Body of pancreas (tissue), 4 donors: ENCODE measurements at regions not wholly inside any gene's neighbourhood (a gene's known extent, or its start where the extent isn't known, plus 50 kb on each side); places are given as distances from the start of the nearest gene placed in this dataset.

Experiments
- ATAC-seq: fragments of 150-250 bp; one replicate; pipeline ENCODE4 v1.9.1; 2016
- DNase-seq, 4 donors: peaks; one replicate each; pipeline ENCODE4 v3.0.0-alpha.2; 2019
- H3K27ac ChIP-seq, 4 donors: fragments of 200-600 bp; sonication (generic); 1 replicate in 3 of 4; 2 replicates in 1 of 4; pipeline versions ENCODE4 v1.5.1 to v1.6.1; 2016 to 2019; ENCODE audit warnings: mild to moderate bottlenecking in 1 of 4, mixed read lengths in 1 of 4, moderate library complexity in 1 of 4
- H3K27me3 ChIP-seq, 2 donors: fragments of 200-600 bp; sonication (generic); one replicate each; pipeline ENCODE4 v1.6.0; 2016; ENCODE audit warnings: mild to moderate bottlenecking in 1 of 2
- H3K36me3 ChIP-seq, 2 donors: fragments of 200-600 bp; sonication (generic); replicated peaks in 1 of 2; 2 replicates each; pipeline ENCODE4 v1.5.1; 2016; ENCODE audit warnings: low read depth in 2 of 2; ENCODE audit not compliant: insufficient read depth in 1 of 2
- H3K4me1 ChIP-seq: fragments of 200-600 bp; sonication (generic); one replicate; pipeline ENCODE4 v1.6.0; 2016
- H3K4me3 ChIP-seq, 2 donors: fragments of 200-600 bp; sonication (generic); 1 replicate in 1 of 2; 2 replicates in 1 of 2; pipeline ENCODE4 v1.5.1; 2016 to 2019
- H3K9me3 ChIP-seq, 3 donors: fragments of 200-600 bp; sonication (generic); 1 replicate in 2 of 3; 2 replicates in 1 of 3; pipeline ENCODE4 v1.5.1; 2016
- CTCF ChIP-seq, 7 experiments: fragments of 450-650 bp in 4 of 7; fragments of 200-600 bp in 3 of 7; sonication (generic) in 3 of 7; IDR thresholded peaks; one replicate each; pipeline ENCODE4 v1.5.1; 2016 to 2019; ENCODE audit warnings: antibody characterized with exemption in 7 of 7
- POLR2A ChIP-seq, 3 donors: fragments of 450-650 bp; IDR thresholded peaks; one replicate each; pipeline ENCODE4 v1.6.1; 2016; ENCODE audit warnings: antibody characterized with exemption in 3 of 3, mild to moderate bottlenecking in 2 of 3
- WGBS, 2 donors: methylation state at CpG; one replicate each; pipeline ENCODE4 v1.1.5; 2017; 5-methylcytosine and 5-hydroxymethylcytosine counted together
- intact Hi-C: fragments of 100-400 bp; cut with DNase I; formaldehyde crosslinking; loops from one replicate; pipeline ENCODE4 v1.15.1; 2023

- DNase-seq: no peak
- WGBS, 2 donors: 30 to 34% methylated on average over 5 of the region's 5 CpGs
- H3K4me3 ChIP-seq: no peak overlapping the region
- H3K27me3 ChIP-seq: no peaks in the 10 kb centered on the region
- H3K36me3 ChIP-seq: no peaks in the 10 kb centered on the region
- no peaks in the 10 kb centered on the region for H3K4me1 ChIP-seq
- ATAC-seq: no peak
- intact Hi-C loops: no loop called here
- no peak overlapping the region for H3K27ac ChIP-seq
- H3K9me3 ChIP-seq: no peaks in the 10 kb centered on the region
- TF ChIP-seq POLR2A (IDR thresholded peaks at IDR 0.05) (no peak), CTCF (IDR thresholded peaks at IDR 0.05) (no peak)
Measured at GRCh38 chr5:8865266-8865665, 680.6 kb downstream of the SEMA5A start.

GRCh38 chr5:8865686-8866374 lies 680.0 kb downstream of the SEMA5A start:
- ATAC-seq: no peak
- WGBS, 2 donors: 72 to 79% methylated on average over 7 of the region's 7 CpGs
- no peak for DNase-seq
- TF ChIP-seq POLR2A (IDR thresholded peaks at IDR 0.05): no peak
- TF ChIP-seq CTCF (IDR thresholded peaks at IDR 0.05): no peak
- no peaks in the 10 kb centered on the region for H3K4me1 ChIP-seq
- no peaks in the 10 kb centered on the region for H3K27me3 ChIP-seq
- H3K27ac ChIP-seq: no peak overlapping the region
- H3K36me3 ChIP-seq: no peaks in the 10 kb centered on the region
- no peaks in the 10 kb centered on the region for H3K9me3 ChIP-seq
- H3K4me3 ChIP-seq: no peak overlapping the region
- intact Hi-C loops: no loop called here

GRCh38 chr5:8868283-8868682 lies 677.6 kb downstream of the SEMA5A start:
- H3K4me1 ChIP-seq: no peaks in the 10 kb centered on the region
- DNase-seq (no peak), ATAC-seq (no peak)
- TF ChIP-seq POLR2A (IDR thresholded peaks at IDR 0.05): no peak
- no peak for TF ChIP-seq CTCF (IDR thresholded peaks at IDR 0.05)
- no peak overlapping the region for H3K4me3 ChIP-seq
- intact Hi-C loops: no loop called here
- H3K36me3 ChIP-seq: no peaks in the 10 kb centered on the region
- no peaks in the 10 kb centered on the region for H3K27me3 ChIP-seq
- H3K27ac ChIP-seq: no peak overlapping the region
- WGBS, 2 donors: 67 to 68% methylated on average over 1 of the region's 1 CpG
- H3K9me3 ChIP-seq: no peaks in the 10 kb centered on the region

- no peaks in the 10 kb centered on the region for H3K4me1 ChIP-seq
- intact Hi-C loops: no loop called here
- H3K36me3 ChIP-seq: no peaks in the 10 kb centered on the region
- H3K27me3 ChIP-seq: no peaks in the 10 kb centered on the region
- ATAC-seq (no peak), DNase-seq (no peak)
- TF ChIP-seq CTCF (IDR thresholded peaks at IDR 0.05) (no peak), POLR2A (IDR thresholded peaks at IDR 0.05) (no peak)
- H3K27ac ChIP-seq: no peak overlapping the region
- 44 to 60% methylated on average over 6 to 12 of the region's 12 CpGs for WGBS, 2 donors
- no peak overlapping the region for H3K4me3 ChIP-seq
- no peaks in the 10 kb centered on the region for H3K9me3 ChIP-seq
Measured at GRCh38 chr5:8869932-8870331, 675.9 kb downstream of the SEMA5A start.

- TF ChIP-seq POLR2A (IDR thresholded peaks at IDR 0.05) (no peak), CTCF (IDR thresholded peaks at IDR 0.05) (no peak)
- ATAC-seq: no peak
- intact Hi-C loops: no loop called here
- WGBS, 2 donors: 56 to 73% methylated on average over 20 of the region's 20 CpGs
- H3K9me3 ChIP-seq: no peaks in the 10 kb centered on the region
- no peaks in the 10 kb centered on the region for H3K27me3 ChIP-seq
- no peak for DNase-seq
- no peak overlapping the region for H3K27ac ChIP-seq
- no peaks in the 10 kb centered on the region for H3K36me3 ChIP-seq
- H3K4me3 ChIP-seq: no peak overlapping the region
- no peaks in the 10 kb centered on the region for H3K4me1 ChIP-seq
Measured at GRCh38 chr5:8870349-8870958, 675.4 kb downstream of the SEMA5A start.
